Gastroesophageal sphincter (tissue), 3 donors: ENCODE measurements at regions not wholly inside any gene's neighbourhood (a gene's known extent, or its start where the extent isn't known, plus 50 kb on each side); places are given as distances from the start of the nearest gene placed in this dataset.

Experiments used
- CTCF ChIP-seq, 4 experiments: fragments of 200-600 bp in 2 of 4; fragments of 450-650 bp in 2 of 4; sonication (generic) in 1 of 4; IDR thresholded peaks; one replicate each; pipeline ENCODE4 v1.5.1; 2017 to 2019; ENCODE audit warnings: antibody characterized with exemption in 4 of 4, mild to moderate bottlenecking in 2 of 4, moderate library complexity in 2 of 4
- EP300 ChIP-seq: sonication (generic); formaldehyde crosslinking; IDR thresholded peaks from one replicate; pipeline ENCODE4 v1.6.1; 2017; ENCODE audit warnings: antibody characterized with exemption, mild to moderate bottlenecking
- POLR2A ChIP-seq, 2 donors: fragments of 450-650 bp; IDR thresholded peaks; one replicate each; pipeline ENCODE4 v1.6.1; 2017; ENCODE audit warnings: antibody characterized with exemption in 2 of 2, mild to moderate bottlenecking in 2 of 2, moderate library complexity in 1 of 2
- POLR2AphosphoS5 ChIP-seq: sonication (generic); formaldehyde crosslinking; IDR thresholded peaks from one replicate; pipeline ENCODE4 v1.6.1; 2017; ENCODE audit warnings: antibody characterized with exemption

GRCh38 chr13:56893843-56894242, 246.9 kb upstream of the PRR20A start:
- no peak for TF ChIP-seq CTCF (IDR thresholded peaks at IDR 0.05)
- TF ChIP-seq EP300: no peak
- no peak for TF ChIP-seq POLR2A (IDR thresholded peaks at IDR 0.05)
- TF ChIP-seq POLR2AphosphoS5: no peak
